ENCODE measurements at regions not wholly inside any gene's neighbourhood (a gene's known extent, or its start where the extent isn't known, plus 50 kb on each side); places are given as distances from the start of the nearest gene placed in this dataset.

- H3K4me1 Mint-ChIP-seq (ENCODE audit: low read depth): no peaks in the 10 kb centered on the region
These were observed 116.1 kb downstream of the TMEM174 start for GRCh38 chr5:73288803-73289720.

GRCh38 chr5:73286896-73287295, 113.9 kb downstream of the TMEM174 start:
- H3K27ac Mint-ChIP-seq: no peak overlapping the region
- peaks cover 31% of the 10 kb centered on the region for H3K27me3 Mint-ChIP-seq (ENCODE audit: low read depth)
- peaks cover 5% of the 10 kb centered on the region for H3K9me3 Mint-ChIP-seq
- no peaks in the 10 kb centered on the region for H3K36me3 Mint-ChIP-seq (ENCODE audit: low read depth)
- no peak overlapping the region for H3K4me3 Mint-ChIP-seq
- H3K4me1 Mint-ChIP-seq (ENCODE audit: low read depth): no peaks in the 10 kb centered on the region

More at GRCh38 chr5:73288803-73289720, 116.1 kb downstream of the TMEM174 start:
- H3K36me3 Mint-ChIP-seq (ENCODE audit: low read depth): no peaks in the 10 kb centered on the region
- H3K27me3 Mint-ChIP-seq (ENCODE audit: low read depth): peaks cover 27% of the 10 kb centered on the region
- H3K27ac Mint-ChIP-seq: no peak overlapping the region
- H3K9me3 Mint-ChIP-seq: peaks cover 5% of the 10 kb centered on the region
- H3K4me3 Mint-ChIP-seq: no peak overlapping the region

DNA sequence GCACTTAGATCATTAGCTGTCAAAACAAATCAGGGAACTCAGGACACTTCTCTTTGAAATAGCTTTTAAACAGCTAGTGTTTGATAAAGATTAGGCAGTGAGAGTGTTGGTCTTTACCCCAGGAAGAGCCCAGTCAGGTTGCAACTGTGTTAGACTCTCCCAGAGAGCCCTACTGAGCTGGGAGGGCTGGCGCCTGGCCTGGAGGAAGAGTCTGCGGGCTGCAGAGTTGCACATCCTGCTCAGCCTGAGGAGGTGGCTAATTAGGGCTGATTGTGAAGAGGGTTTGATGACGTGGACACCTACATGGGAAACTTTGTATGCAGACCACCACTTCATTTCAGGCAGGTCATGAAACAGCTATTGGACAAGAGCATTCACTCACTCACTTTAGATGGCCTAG, 112.0 kb downstream of the TMEM174 start:
- H3K27me3 Mint-ChIP-seq (ENCODE audit: low read depth): peaks cover 34% of the 10 kb centered on the region
- no peak overlapping the region for H3K4me3 Mint-ChIP-seq
- H3K27ac Mint-ChIP-seq: no peak overlapping the region
- no peaks in the 10 kb centered on the region for H3K36me3 Mint-ChIP-seq (ENCODE audit: low read depth)
- H3K9me3 Mint-ChIP-seq: peaks cover 5% of the 10 kb centered on the region
- H3K4me1 Mint-ChIP-seq (ENCODE audit: low read depth): no peaks in the 10 kb centered on the region

DNA sequence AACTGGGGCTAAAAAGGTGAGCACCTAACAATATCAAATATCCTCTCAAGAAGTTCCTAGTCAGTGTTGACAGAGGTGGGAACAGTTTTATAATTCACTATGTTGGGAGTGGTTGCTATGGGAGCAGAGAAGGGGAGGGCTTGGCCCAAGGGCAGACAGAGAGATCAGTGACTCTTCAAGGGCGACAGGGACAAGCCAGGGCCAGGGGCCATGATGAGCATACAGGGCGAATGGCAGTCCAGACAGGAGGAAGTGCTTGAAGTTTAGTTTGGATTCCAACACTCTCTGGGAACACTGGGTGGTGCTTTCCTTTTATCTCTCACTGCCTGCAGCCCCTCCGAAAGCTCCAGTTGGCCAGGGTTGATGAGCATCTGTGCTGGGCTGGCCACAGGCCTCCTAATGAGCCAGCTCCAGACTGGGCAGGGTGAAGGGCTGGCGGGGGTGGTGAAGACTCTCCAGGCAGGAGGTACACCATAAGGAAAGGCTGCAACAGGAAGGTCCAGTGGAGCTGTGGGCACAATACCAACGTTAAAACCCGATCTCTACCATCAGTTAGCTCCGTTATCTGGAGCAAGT, 111.3 kb downstream of the TMEM174 start:
- Mint-ChIP-seq H3K36me3 (ENCODE audit: low read depth) (no peaks in the 10 kb centered on the region), H3K27me3 (ENCODE audit: low read depth) (peaks cover 39% of the 10 kb centered on the region), H3K27ac (no peak overlapping the region), H3K9me3 (peaks cover 3% of the 10 kb centered on the region), H3K4me1 (ENCODE audit: low read depth) (no peaks in the 10 kb centered on the region), H3K4me3 (no peak overlapping the region)

GRCh38 chr5:73282923-73283322, 109.9 kb downstream of the TMEM174 start:
- H3K4me3 Mint-ChIP-seq: no peak overlapping the region
- H3K9me3 Mint-ChIP-seq: no peaks in the 10 kb centered on the region
- H3K27ac Mint-ChIP-seq: no peak overlapping the region
- peaks cover 39% of the 10 kb centered on the region for H3K27me3 Mint-ChIP-seq (ENCODE audit: low read depth)
- H3K36me3 Mint-ChIP-seq (ENCODE audit: low read depth): no peaks in the 10 kb centered on the region
- H3K4me1 Mint-ChIP-seq (ENCODE audit: low read depth): no peaks in the 10 kb centered on the region

DNA sequence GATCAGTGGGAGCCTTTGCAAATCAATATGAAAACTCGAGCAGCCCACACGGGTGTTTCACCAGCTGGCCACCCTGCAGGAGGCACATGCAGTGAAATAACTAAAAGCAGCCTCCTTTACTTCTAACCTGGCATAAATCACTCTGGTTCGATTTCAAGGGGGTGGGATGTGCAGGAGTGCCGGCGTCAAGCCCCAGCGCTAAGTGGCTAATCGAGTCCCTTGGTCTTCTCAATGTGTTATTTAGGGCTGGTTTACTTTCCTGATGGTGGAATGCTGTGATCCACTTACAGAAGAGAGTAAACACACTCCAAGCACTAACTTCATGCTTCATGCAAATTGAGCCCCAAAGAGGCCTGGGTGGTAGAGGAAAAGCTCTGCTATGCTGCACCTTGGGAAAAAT, 109.4 kb downstream of the TMEM174 start:
- Mint-ChIP-seq H3K9me3 (no peaks in the 10 kb centered on the region), H3K27me3 (ENCODE audit: low read depth) (peaks cover 44% of the 10 kb centered on the region), H3K4me3 (no peak overlapping the region), H3K27ac (no peak overlapping the region), H3K4me1 (ENCODE audit: low read depth) (no peaks in the 10 kb centered on the region), H3K36me3 (ENCODE audit: low read depth) (no peaks in the 10 kb centered on the region)

GRCh38 chr5:73280821-73281746, 108.1 kb downstream of the TMEM174 start:
- no peak overlapping the region for H3K27ac Mint-ChIP-seq
- H3K4me1 Mint-ChIP-seq (ENCODE audit: low read depth): no peaks in the 10 kb centered on the region
- no peak overlapping the region for H3K4me3 Mint-ChIP-seq
- H3K27me3 Mint-ChIP-seq (ENCODE audit: low read depth): peaks cover 50% of the 10 kb centered on the region
- H3K36me3 Mint-ChIP-seq (ENCODE audit: low read depth): no peaks in the 10 kb centered on the region
- H3K9me3 Mint-ChIP-seq: no peaks in the 10 kb centered on the region

GRCh38 chr5:73280386-73280785, 107.4 kb downstream of the TMEM174 start:
- Mint-ChIP-seq H3K4me1 (ENCODE audit: low read depth) (no peaks in the 10 kb centered on the region), H3K36me3 (ENCODE audit: low read depth) (no peaks in the 10 kb centered on the region)

GRCh38 chr5:73279805-73280204, 106.8 kb downstream of the TMEM174 start:
- no peaks in the 10 kb centered on the region for H3K36me3 Mint-ChIP-seq (ENCODE audit: low read depth)
- no peak overlapping the region for H3K27ac Mint-ChIP-seq
- H3K27me3 Mint-ChIP-seq (ENCODE audit: low read depth): peaks cover 50% of the 10 kb centered on the region
- no peak overlapping the region for H3K4me3 Mint-ChIP-seq
- no peaks in the 10 kb centered on the region for H3K4me1 Mint-ChIP-seq (ENCODE audit: low read depth)
- H3K9me3 Mint-ChIP-seq: no peaks in the 10 kb centered on the region

More at GRCh38 chr5:73280386-73280785, 107.4 kb downstream of the TMEM174 start:
- Mint-ChIP-seq H3K27ac (no peak overlapping the region), H3K9me3 (no peaks in the 10 kb centered on the region), H3K4me3 (no peak overlapping the region), H3K27me3 (ENCODE audit: low read depth) (peaks cover 50% of the 10 kb centered on the region)

DNA sequence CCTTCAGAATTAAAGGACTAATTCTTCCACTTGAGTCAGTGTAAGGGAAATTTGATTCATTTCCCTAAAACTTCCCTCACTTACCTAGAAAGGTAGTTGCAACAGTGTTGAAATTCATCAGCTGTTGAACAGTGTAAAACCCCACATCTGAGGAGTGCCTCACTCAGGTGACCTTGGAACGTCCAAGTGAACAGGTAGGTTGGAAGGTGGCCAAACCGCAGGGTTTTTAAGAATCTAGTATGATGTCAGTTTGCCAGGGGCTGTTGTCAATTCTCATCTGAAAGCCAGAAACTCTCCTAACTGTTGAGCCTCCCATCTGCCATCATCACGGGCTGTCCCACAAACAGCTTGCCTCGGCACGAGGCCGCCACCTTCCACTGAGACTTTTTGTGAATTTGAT, 105.7 kb downstream of the TMEM174 start:
- Mint-ChIP-seq H3K9me3 (no peaks in the 10 kb centered on the region), H3K36me3 (ENCODE audit: low read depth) (no peaks in the 10 kb centered on the region), H3K4me1 (ENCODE audit: low read depth) (no peaks in the 10 kb centered on the region), H3K4me3 (no peak overlapping the region), H3K27ac (no peak overlapping the region), H3K27me3 (ENCODE audit: low read depth) (peaks cover 51% of the 10 kb centered on the region)

DNA sequence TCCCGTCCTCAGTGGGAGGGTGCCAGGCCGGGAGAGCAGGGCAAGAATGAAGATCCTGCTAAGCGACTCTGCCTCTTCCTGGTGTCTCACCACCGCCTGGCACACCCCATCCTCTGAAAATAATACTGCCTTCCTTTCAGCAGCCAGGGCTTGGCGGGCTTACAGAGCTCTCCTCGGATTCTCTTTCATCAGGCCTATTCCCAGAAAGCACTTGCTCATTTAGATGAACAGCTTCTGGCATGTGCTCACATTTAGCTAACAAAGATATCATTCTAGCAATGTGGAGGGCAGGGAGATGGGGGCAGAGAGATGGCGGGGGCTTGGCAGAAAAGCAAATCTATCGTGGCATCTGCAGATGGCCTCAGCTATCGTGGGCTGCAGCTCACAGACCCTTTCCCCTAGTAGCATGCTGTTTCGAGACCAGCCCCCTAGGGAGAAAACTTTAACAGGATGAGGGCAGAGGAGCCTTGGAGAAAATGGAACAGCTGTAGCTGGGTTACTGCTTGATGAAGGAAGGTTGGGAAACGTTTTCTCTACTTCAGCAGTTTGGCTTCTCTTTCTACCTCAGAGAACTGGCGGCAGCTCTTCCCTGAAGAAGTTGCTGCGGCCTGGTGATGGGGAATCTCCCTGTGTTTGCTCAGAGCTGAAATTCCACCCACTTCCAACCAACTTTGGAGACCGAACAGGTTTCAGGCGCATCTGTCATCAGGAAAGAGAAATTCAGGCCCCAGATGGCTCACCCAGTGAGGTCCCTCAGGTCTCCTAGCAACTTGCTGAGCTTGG, 102.1 kb downstream of the TMEM174 start:
- no peak overlapping the region for H3K27ac Mint-ChIP-seq
- H3K4me3 Mint-ChIP-seq: no peak overlapping the region
- H3K27me3 Mint-ChIP-seq (ENCODE audit: low read depth): peaks cover 27% of the 10 kb centered on the region
- H3K4me1 Mint-ChIP-seq (ENCODE audit: low read depth): no peaks in the 10 kb centered on the region
- no peaks in the 10 kb centered on the region for H3K9me3 Mint-ChIP-seq
- H3K36me3 Mint-ChIP-seq (ENCODE audit: low read depth): no peaks in the 10 kb centered on the region

DNA sequence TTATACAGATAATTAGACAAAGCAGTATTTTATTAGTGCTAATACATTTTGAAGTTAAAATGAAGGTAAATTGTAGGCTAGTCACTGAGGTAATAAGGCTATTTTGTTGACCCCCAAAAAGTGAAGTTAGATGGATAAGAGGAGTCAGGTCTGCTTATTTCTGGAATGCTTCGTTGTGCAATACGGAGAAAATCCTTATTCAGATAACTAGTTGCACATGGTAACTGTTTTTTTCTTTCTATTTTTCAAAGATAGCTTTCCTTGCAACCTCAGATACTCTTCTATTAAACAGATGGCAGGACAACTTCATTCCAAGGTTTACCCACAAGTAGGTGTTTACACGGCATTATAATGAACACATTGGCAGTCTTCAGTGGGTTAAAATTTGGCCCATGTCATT, 101.1 kb downstream of the TMEM174 start:
- H3K4me3 Mint-ChIP-seq: no peak overlapping the region
- H3K4me1 Mint-ChIP-seq (ENCODE audit: low read depth): no peaks in the 10 kb centered on the region
- H3K27ac Mint-ChIP-seq: no peak overlapping the region
- no peaks in the 10 kb centered on the region for H3K36me3 Mint-ChIP-seq (ENCODE audit: low read depth)
- H3K9me3 Mint-ChIP-seq: no peaks in the 10 kb centered on the region
- H3K27me3 Mint-ChIP-seq (ENCODE audit: low read depth): peaks cover 17% of the 10 kb centered on the region

- Mint-ChIP-seq H3K27me3 (ENCODE audit: low read depth) (peaks cover 17% of the 10 kb centered on the region), H3K4me1 (ENCODE audit: low read depth) (no peaks in the 10 kb centered on the region), H3K4me3 (no peak overlapping the region), H3K36me3 (ENCODE audit: low read depth) (no peaks in the 10 kb centered on the region), H3K27ac (no peak overlapping the region), H3K9me3 (no peaks in the 10 kb centered on the region)
These were observed 100.5 kb downstream of the TMEM174 start for GRCh38 chr5:73273379-73274050.
